Spinal cord (tissue), 9 donors: ENCODE measurements at regions not wholly inside any gene's neighbourhood (a gene's known extent, or its start where the extent isn't known, plus 50 kb on each side); places are given as distances from the start of the nearest gene placed in this dataset.

Source experiments
- DNase-seq, 6 donors: peaks; one replicate each; pipeline versions ENCODE4 v3.0.0 to v3.0.0-alpha.2; 2013 to 2015; ENCODE audit warnings: low spot score in 6 of 6, low read depth in 4 of 6
- H3K27ac ChIP-seq: one replicate; pipeline ENCODE4 v1.5.1; 2013; ENCODE audit warnings: low read depth, low read length, control low read depth
- H3K27me3 ChIP-seq: one replicate; pipeline ENCODE4 v1.6.1; 2013; ENCODE audit warnings: low read length; ENCODE audit not compliant: control insufficient read depth, insufficient read depth
- H3K36me3 ChIP-seq: one replicate; pipeline ENCODE4 v1.6.1; 2013; ENCODE audit warnings: low read length; ENCODE audit not compliant: control insufficient read depth, insufficient read depth
- H3K4me1 ChIP-seq: one replicate; pipeline ENCODE4 v1.6.1; 2013; ENCODE audit warnings: low read length; ENCODE audit not compliant: control insufficient read depth, insufficient read depth
- H3K4me3 ChIP-seq: one replicate; pipeline ENCODE4 v1.5.1; 2013; ENCODE audit warnings: low read depth, low read length, control low read depth
- H3K9me3 ChIP-seq: one replicate; pipeline ENCODE4 v1.6.1; 2013; ENCODE audit warnings: low read length; ENCODE audit not compliant: control insufficient read depth, insufficient read depth
- WGBS: methylation state at CpG from one replicate; pipeline ENCODE4 v1.1.5; 2013; ENCODE audit warnings: missing lambda C conversion rate; ENCODE audit not compliant: insufficient coverage; 5-methylcytosine and 5-hydroxymethylcytosine counted together
- donor health status: healthy.

- Histone ChIP-seq H3K4me3 (no peak overlapping the region), H3K27ac (no peak overlapping the region), H3K27me3 (no peaks in the 10 kb centered on the region), H3K36me3 (no peaks in the 10 kb centered on the region), H3K9me3 (no peaks in the 10 kb centered on the region), H3K4me1 (no peaks in the 10 kb centered on the region)
- no peak for DNase-seq
- 97% methylated on average over 21 of the region's 22 CpGs for WGBS
Observed at GRCh38 chr10:84571146-84571545, 242.8 kb downstream of the CCSER2 start.

GRCh38 chr10:84574102-84574501 is 245.7 kb downstream of the CCSER2 start:
- no peaks in the 10 kb centered on the region for H3K27me3 ChIP-seq
- H3K4me1 ChIP-seq, result no peaks in the 10 kb centered on the region
- no peaks in the 10 kb centered on the region for H3K9me3 ChIP-seq
- H3K4me3 ChIP-seq, result no peak overlapping the region
- no CpG with 5 or more reads among the region's 1 CpG for WGBS
- peak in 1 of 6 donors; percentile 54 for DNase-seq
- no peaks in the 10 kb centered on the region for H3K36me3 ChIP-seq
- no peak overlapping the region for H3K27ac ChIP-seq

GRCh38 chr10:84581976-84582375 is 253.6 kb downstream of the CCSER2 start:
- no peaks in the 10 kb centered on the region for H3K36me3 ChIP-seq
- peaks cover 4% of the 10 kb centered on the region for H3K4me1 ChIP-seq
- no peak overlapping the region for H3K27ac ChIP-seq
- 75% methylated on average over 6 of the region's 6 CpGs for WGBS
- no peaks in the 10 kb centered on the region for H3K27me3 ChIP-seq
- no peak for DNase-seq
- H3K4me3 ChIP-seq, result no peak overlapping the region
- H3K9me3 ChIP-seq, result no peaks in the 10 kb centered on the region

GRCh38 chr10:84583501-84583900 is 255.1 kb downstream of the CCSER2 start:
- Histone ChIP-seq H3K4me3 (no peak overlapping the region), H3K27me3 (no peaks in the 10 kb centered on the region), H3K27ac (no peak overlapping the region), H3K9me3 (no peaks in the 10 kb centered on the region), H3K36me3 (no peaks in the 10 kb centered on the region), H3K4me1 (peaks cover 9% of the 10 kb centered on the region)
- 42% methylated on average over 5 of the region's 5 CpGs for WGBS
- peak in 1 of 6 donors; percentile 60 for DNase-seq

GRCh38 chr10:84587789-84588188 is 259.4 kb downstream of the CCSER2 start:
- no peaks in the 10 kb centered on the region for H3K9me3 ChIP-seq
- H3K27me3 ChIP-seq, result no peaks in the 10 kb centered on the region
- DNase-seq, result no peak
- H3K4me3 ChIP-seq, result no peak overlapping the region
- H3K4me1 ChIP-seq, result peaks cover 33% of the 10 kb centered on the region
- H3K27ac ChIP-seq, result no peak overlapping the region
- no peaks in the 10 kb centered on the region for H3K36me3 ChIP-seq

GRCh38 chr10:84588426-84588825 is 260.0 kb downstream of the CCSER2 start:
- Histone ChIP-seq H3K36me3 (no peaks in the 10 kb centered on the region), H3K4me1 (peaks cover 35% of the 10 kb centered on the region), H3K27ac (no peak overlapping the region), H3K9me3 (no peaks in the 10 kb centered on the region), H3K27me3 (no peaks in the 10 kb centered on the region), H3K4me3 (no peak overlapping the region)
- WGBS, result 95% methylated on average over 4 of the region's 5 CpGs
- DNase-seq, result no peak

- no peak overlapping the region for H3K27ac ChIP-seq
- WGBS, result 78% methylated on average over 2 of the region's 2 CpGs
- no peaks in the 10 kb centered on the region for H3K9me3 ChIP-seq
- no peak for DNase-seq
- H3K27me3 ChIP-seq, result no peaks in the 10 kb centered on the region
- peaks cover 40% of the 10 kb centered on the region for H3K4me1 ChIP-seq
- no peak overlapping the region for H3K4me3 ChIP-seq
- no peaks in the 10 kb centered on the region for H3K36me3 ChIP-seq
Observed at GRCh38 chr10:84588971-84589370, 260.6 kb downstream of the CCSER2 start.

GRCh38 chr10:84589526-84590205 is 261.3 kb downstream of the CCSER2 start:
- 67% methylated on average over 3 of the region's 4 CpGs for WGBS

GRCh38 chr10:84590327-84591193 is 262.2 kb downstream of the CCSER2 start:
- H3K36me3 ChIP-seq, result no peaks in the 10 kb centered on the region
- no peak overlapping the region for H3K4me3 ChIP-seq
- DNase-seq, result peak in 4 of 6 donors; percentile 30 to 86 (median 56)
- peaks cover 44% of the 10 kb centered on the region for H3K4me1 ChIP-seq
- H3K27ac ChIP-seq, result no peak overlapping the region
- no peaks in the 10 kb centered on the region for H3K27me3 ChIP-seq
- H3K9me3 ChIP-seq, result no peaks in the 10 kb centered on the region
- WGBS, result 30% methylated on average over 7 of the region's 14 CpGs

More at GRCh38 chr10:84589526-84590205, 261.3 kb downstream of the CCSER2 start:
- no peaks in the 10 kb centered on the region for H3K36me3 ChIP-seq
- DNase-seq, result no peak
- no peak overlapping the region for H3K4me3 ChIP-seq
- H3K27me3 ChIP-seq, result no peaks in the 10 kb centered on the region
- H3K9me3 ChIP-seq, result no peaks in the 10 kb centered on the region
- H3K27ac ChIP-seq, result no peak overlapping the region
- H3K4me1 ChIP-seq, result peaks cover 44% of the 10 kb centered on the region

- H3K27me3 ChIP-seq, result no peaks in the 10 kb centered on the region
- H3K9me3 ChIP-seq, result no peaks in the 10 kb centered on the region
- peak in 2 of 6 donors; percentile 61 to 79 for DNase-seq
- H3K36me3 ChIP-seq, result no peaks in the 10 kb centered on the region
- no peak overlapping the region for H3K27ac ChIP-seq
- WGBS, result 33% methylated on average over 7 of the region's 7 CpGs
- H3K4me1 ChIP-seq, result peaks cover 34% of the 10 kb centered on the region
- no peak overlapping the region for H3K4me3 ChIP-seq
Observed at GRCh38 chr10:84593506-84593905, 265.1 kb downstream of the CCSER2 start.
